ENCODE measurements at regions not wholly inside any gene's neighbourhood (a gene's known extent, or its start where the extent isn't known, plus 50 kb on each side); places are given as distances from the start of the nearest gene placed in this dataset.

DNA sequence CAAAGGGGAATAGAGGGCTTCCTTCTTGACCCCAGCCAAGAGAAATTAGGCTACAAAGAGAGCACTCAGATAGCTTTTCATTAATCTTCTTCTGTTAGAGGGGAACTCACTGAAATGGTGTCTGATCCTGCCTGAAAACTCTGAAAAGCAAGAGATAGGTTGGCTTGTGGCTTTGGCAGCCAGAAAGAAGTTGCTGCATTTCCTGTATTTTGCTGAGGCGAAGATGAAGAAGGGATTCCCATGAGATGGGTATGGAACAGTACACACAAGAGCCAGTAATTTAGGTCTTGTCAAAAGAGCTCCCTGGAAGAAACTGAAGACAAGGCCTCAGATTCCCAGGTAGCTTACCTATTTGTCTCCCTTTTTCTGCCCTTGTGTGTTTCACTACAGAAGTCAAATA is 120.9 kb upstream of the TARS1 start:
- Histone ChIP-seq H3K36me3 (replicated peaks; ENCODE audit: insufficient read depth, low read length) (no peaks in the 10 kb centered on the region), H4K20me1 (ENCODE audit: insufficient read depth, low read length) (no peaks in the 10 kb centered on the region), H2AFZ (ENCODE audit: low read length) (no peak overlapping the region), H3K4me2 (ENCODE audit: low read depth, low read length) (no peak overlapping the region), H3K27ac (ENCODE audit: low read length) (no peak overlapping the region), H3K79me2 (ENCODE audit: low read length) (no peaks in the 10 kb centered on the region), H3K27me3 (replicated peaks; ENCODE audit: insufficient read depth, low read length) (no peaks in the 10 kb centered on the region), H3K9ac (ENCODE audit: low read length) (no peak overlapping the region), H3K4me3 (ENCODE audit: low read length) (no peak overlapping the region), H3K4me1 (ENCODE audit: low read length) (no peaks in the 10 kb centered on the region), H3K9me2 (replicated peaks; ENCODE audit: insufficient read depth, low read length) (no peaks in the 10 kb centered on the region), H3F3A (ENCODE audit: insufficient read depth, low read length) (no peaks in the 10 kb centered on the region), H3K9me3 (replicated peaks; ENCODE audit: insufficient read depth, low read length) (no peaks in the 10 kb centered on the region)
- TF ChIP-seq EZH2phosphoT487 (IDR thresholded peaks at IDR 0.05; ENCODE audit: low read length) (no peak), EZH2 (optimal IDR thresholded peaks at IDR 0.05; ENCODE audit: low read depth, low read length) (no peak)
- TF ChIP-seq, protein P1, sequence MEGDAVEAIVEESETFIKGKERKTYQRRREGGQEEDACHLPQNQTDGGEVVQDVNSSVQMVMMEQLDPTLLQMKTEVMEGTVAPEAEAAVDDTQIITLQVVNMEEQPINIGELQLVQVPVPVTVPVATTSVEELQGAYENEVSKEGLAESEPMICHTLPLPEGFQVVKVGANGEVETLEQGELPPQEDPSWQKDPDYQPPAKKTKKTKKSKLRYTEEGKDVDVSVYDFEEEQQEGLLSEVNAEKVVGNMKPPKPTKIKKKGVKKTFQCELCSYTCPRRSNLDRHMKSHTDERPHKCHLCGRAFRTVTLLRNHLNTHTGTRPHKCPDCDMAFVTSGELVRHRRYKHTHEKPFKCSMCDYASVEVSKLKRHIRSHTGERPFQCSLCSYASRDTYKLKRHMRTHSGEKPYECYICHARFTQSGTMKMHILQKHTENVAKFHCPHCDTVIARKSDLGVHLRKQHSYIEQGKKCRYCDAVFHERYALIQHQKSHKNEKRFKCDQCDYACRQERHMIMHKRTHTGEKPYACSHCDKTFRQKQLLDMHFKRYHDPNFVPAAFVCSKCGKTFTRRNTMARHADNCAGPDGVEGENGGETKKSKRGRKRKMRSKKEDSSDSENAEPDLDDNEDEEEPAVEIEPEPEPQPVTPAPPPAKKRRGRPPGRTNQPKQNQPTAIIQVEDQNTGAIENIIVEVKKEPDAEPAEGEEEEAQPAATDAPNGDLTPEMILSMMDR (IDR thresholded peaks at IDR 0.05; ENCODE audit: low read length): no peak
- DNase-seq: no peak

DNA sequence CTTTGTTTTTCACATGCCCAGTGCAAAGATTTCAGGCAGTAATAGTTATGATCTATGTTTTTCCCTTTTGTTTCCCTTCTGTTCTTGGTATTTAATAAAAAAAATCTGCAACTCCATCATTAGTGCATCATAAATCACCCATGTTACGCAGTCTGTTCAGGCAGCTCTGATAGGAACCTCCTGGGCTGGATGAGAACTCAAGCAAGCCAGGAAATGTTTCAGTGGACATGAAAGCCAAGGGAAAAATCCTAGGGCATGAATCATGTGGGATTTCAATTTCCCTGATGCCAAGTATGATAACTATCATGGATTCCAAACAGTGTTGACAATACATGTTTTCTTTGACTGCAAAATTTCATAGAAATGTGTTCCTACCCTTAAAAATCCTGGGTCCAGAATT is 119.7 kb upstream of the TARS1 start:
- Histone ChIP-seq H3K36me3 (replicated peaks; ENCODE audit: insufficient read depth, low read length) (no peaks in the 10 kb centered on the region), H3K9me3 (replicated peaks; ENCODE audit: insufficient read depth, low read length) (no peaks in the 10 kb centered on the region), H3K27me3 (replicated peaks; ENCODE audit: insufficient read depth, low read length) (no peaks in the 10 kb centered on the region), H3K4me1 (ENCODE audit: low read length) (no peaks in the 10 kb centered on the region), H3K4me3 (ENCODE audit: low read length) (no peak overlapping the region), H3F3A (ENCODE audit: insufficient read depth, low read length) (no peaks in the 10 kb centered on the region), H4K20me1 (ENCODE audit: insufficient read depth, low read length) (no peaks in the 10 kb centered on the region), H3K79me2 (ENCODE audit: low read length) (no peaks in the 10 kb centered on the region), H3K27ac (ENCODE audit: low read length) (no peak overlapping the region), H2AFZ (ENCODE audit: low read length) (no peak overlapping the region), H3K9me2 (replicated peaks; ENCODE audit: insufficient read depth, low read length) (no peaks in the 10 kb centered on the region), H3K4me2 (ENCODE audit: low read depth, low read length) (no peak overlapping the region), H3K9ac (ENCODE audit: low read length) (no peak overlapping the region)
- no peak for TF ChIP-seq EZH2 (optimal IDR thresholded peaks at IDR 0.05; ENCODE audit: low read depth, low read length)
- TF ChIP-seq, protein P1 (IDR thresholded peaks at IDR 0.05; ENCODE audit: low read length): no peak
- TF ChIP-seq EZH2phosphoT487 (IDR thresholded peaks at IDR 0.05; ENCODE audit: low read length): no peak
- no peak for DNase-seq

DNA sequence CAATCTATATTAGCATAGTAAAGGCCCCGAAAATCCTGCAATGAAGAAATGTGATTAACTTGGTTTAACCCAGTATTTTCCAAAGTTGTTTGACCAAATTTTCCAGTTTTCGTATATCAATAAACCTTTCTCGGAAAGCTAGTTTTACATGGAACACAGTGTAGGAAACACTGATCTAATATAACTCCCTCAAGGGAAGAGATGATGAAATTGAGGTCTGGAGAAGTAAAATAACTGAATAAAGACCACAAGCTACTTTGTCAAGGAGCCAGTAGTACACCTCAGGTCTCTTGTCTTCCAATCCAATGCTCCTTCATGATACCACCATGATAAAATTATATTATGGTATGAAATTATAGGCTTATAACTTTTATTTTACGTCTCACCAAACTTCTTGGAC is 118.1 kb upstream of the TARS1 start:
- Histone ChIP-seq H3K79me2 (ENCODE audit: low read length) (no peaks in the 10 kb centered on the region), H2AFZ (ENCODE audit: low read length) (no peak overlapping the region), H3K9me3 (replicated peaks; ENCODE audit: insufficient read depth, low read length) (no peaks in the 10 kb centered on the region), H3K9me2 (replicated peaks; ENCODE audit: insufficient read depth, low read length) (no peaks in the 10 kb centered on the region), H3K4me1 (ENCODE audit: low read length) (no peaks in the 10 kb centered on the region), H4K20me1 (ENCODE audit: insufficient read depth, low read length) (no peaks in the 10 kb centered on the region), H3F3A (ENCODE audit: insufficient read depth, low read length) (no peaks in the 10 kb centered on the region), H3K27ac (ENCODE audit: low read length) (no peak overlapping the region), H3K4me2 (ENCODE audit: low read depth, low read length) (no peak overlapping the region), H3K27me3 (replicated peaks; ENCODE audit: insufficient read depth, low read length) (no peaks in the 10 kb centered on the region), H3K9ac (ENCODE audit: low read length) (no peak overlapping the region), H3K36me3 (replicated peaks; ENCODE audit: insufficient read depth, low read length) (no peaks in the 10 kb centered on the region), H3K4me3 (ENCODE audit: low read length) (no peak overlapping the region)
- DNase-seq: no peak
- TF ChIP-seq, protein P1 (IDR thresholded peaks at IDR 0.05; ENCODE audit: low read length): no peak
- no peak for TF ChIP-seq EZH2 (optimal IDR thresholded peaks at IDR 0.05; ENCODE audit: low read depth, low read length)
- no peak for TF ChIP-seq EZH2phosphoT487 (IDR thresholded peaks at IDR 0.05; ENCODE audit: low read length)
